Gastroesophageal sphincter (tissue), 3 donors: ENCODE measurements at regions not wholly inside any gene's neighbourhood (a gene's known extent, or its start where the extent isn't known, plus 50 kb on each side); places are given as distances from the start of the nearest gene placed in this dataset.
"Not testable (repeated sequence)": the region's sequence is repeated elsewhere in the genome, so short reads cannot be mapped to it uniquely, and the experiment has no call there.

Source experiments
- CTCF ChIP-seq, 4 experiments: fragments of 200-600 bp in 2 of 4; fragments of 450-650 bp in 2 of 4; sonication (generic) in 1 of 4; IDR thresholded peaks; one replicate each; pipeline ENCODE4 v1.5.1; 2017 to 2019; ENCODE audit warnings: antibody characterized with exemption in 4 of 4, mild to moderate bottlenecking in 2 of 4, moderate library complexity in 2 of 4
- POLR2A ChIP-seq, 2 donors: fragments of 450-650 bp; IDR thresholded peaks; one replicate each; pipeline ENCODE4 v1.6.1; 2017; ENCODE audit warnings: antibody characterized with exemption in 2 of 2, mild to moderate bottlenecking in 2 of 2, moderate library complexity in 1 of 2
- POLR2AphosphoS5 ChIP-seq: sonication (generic); formaldehyde crosslinking; IDR thresholded peaks from one replicate; pipeline ENCODE4 v1.6.1; 2017; ENCODE audit warnings: antibody characterized with exemption

GRCh38 chr5:128861155-128861554 lies 104.1 kb upstream of the SLC27A6 start:
- not testable (repeated sequence) for TF ChIP-seq CTCF (IDR thresholded peaks at IDR 0.05); POLR2A (IDR thresholded peaks at IDR 0.05); POLR2AphosphoS5
